HEK293 (cell line): ENCODE measurements at regions not wholly inside any gene's neighbourhood (a gene's known extent, or its start where the extent isn't known, plus 50 kb on each side); places are given as distances from the start of the nearest gene placed in this dataset.

Experiments
- CTCF ChIA-PET: fragments of 350-600 bp; formaldehyde crosslinking; extraction: SDS; loops from one replicate; lab custom pipeline; 2021; ENCODE audit warnings: antibody characterized with exemption; lab: Yijun Ruan, JAX
- POLR2A ChIA-PET: fragments of 300-600 bp; formaldehyde crosslinking; extraction: SDS; loops from one replicate; lab custom pipeline; 2020; ENCODE audit warnings: antibody characterized with exemption, inconsistent platforms; lab: Yijun Ruan, JAX
- H3K27ac ChIP-seq: fragments of 200-500 bp; sonication (Bioruptor generic); 2 replicates; pipeline ENCODE4 v1.5.1; 2014; ENCODE audit warnings: low read depth, low read length, control low read depth, inconsistent platforms; ENCODE audit errors: extremely low read depth
- H3K36me3 ChIP-seq, 2 experiments: fragments of 200-500 bp in 1 of 2; sonication (Bioruptor generic) in 1 of 2; 1 replicate in 1 of 2; 2 replicates in 1 of 2; pipeline ENCODE4 v1.5.1; 2014 to 2017; ENCODE audit warnings: inconsistent platforms in 2 of 2, low read length in 2 of 2; ENCODE audit not compliant: control insufficient read depth in 2 of 2, insufficient read depth in 1 of 2
- H3K4me1 ChIP-seq: fragments of 200-500 bp; sonication (Bioruptor generic); 2 replicates; pipeline ENCODE4 v1.5.1; 2014; ENCODE audit warnings: mild to moderate bottlenecking, low read length, inconsistent platforms; ENCODE audit not compliant: control insufficient read depth, insufficient read depth
- H3K4me3 ChIP-seq: 2 replicates; pipeline ENCODE4 v1.5.1; 2011; ENCODE audit warnings: low read depth, mild to moderate bottlenecking, control low read depth, low read length, moderate library complexity
- H3K9me3 ChIP-seq: fragments of 200-500 bp; sonication (Bioruptor generic); 2 replicates; pipeline ENCODE4 v1.5.1; 2014; ENCODE audit warnings: low read depth, low read length, inconsistent platforms; ENCODE audit not compliant: control insufficient read depth, insufficient read depth
- HOXA7 ChIP-seq: sonication (generic); formaldehyde crosslinking; IDR thresholded peaks from 2 replicates; pipeline ENCODE4 v1.8.1; 2022; ENCODE audit warnings: missing genetic modification reagents, borderline replicate concordance
- KLF16 ChIP-seq: fragments of 450-650 bp; formaldehyde crosslinking; IDR thresholded peaks from 2 replicates; pipeline ENCODE4 v1.5.1; 2017; ENCODE audit warnings: missing biosample characterization, missing genetic modification characterization
- MZF1 ChIP-seq: fragments of 450-650 bp; formaldehyde crosslinking; IDR thresholded peaks from 2 replicates; pipeline ENCODE4 v1.5.1; 2017; ENCODE audit warnings: missing biosample characterization, missing genetic modification characterization, borderline replicate concordance
- REPIN1 ChIP-seq: fragments of 450-650 bp; formaldehyde crosslinking; IDR thresholded peaks from 2 replicates; pipeline ENCODE4 v1.5.1; 2017; ENCODE audit warnings: missing biosample characterization, missing genetic modification characterization, low read depth
- YY1 ChIP-seq: fragments of 450-650 bp; formaldehyde crosslinking; IDR thresholded peaks from 2 replicates; pipeline ENCODE4 v1.5.1; 2018; ENCODE audit warnings: missing biosample characterization, missing genetic modification characterization
- ZBTB1 ChIP-seq: fragments of 450-650 bp; formaldehyde crosslinking; IDR thresholded peaks from 2 replicates; pipeline ENCODE4 v1.5.1; 2016; ENCODE audit warnings: missing biosample characterization, missing genetic modification characterization
- ZBTB49 ChIP-seq: fragments of 450-650 bp; formaldehyde crosslinking; IDR thresholded peaks from 2 replicates; pipeline ENCODE4 v1.5.1; 2016; ENCODE audit warnings: missing biosample characterization, missing genetic modification characterization, low read depth
- ZIC2 ChIP-seq: fragments of 450-650 bp; formaldehyde crosslinking; IDR thresholded peaks from 2 replicates; pipeline ENCODE4 v1.5.1; 2016; ENCODE audit warnings: missing biosample characterization, missing genetic modification characterization
- ZNF10 ChIP-seq: fragments of 450-650 bp; formaldehyde crosslinking; IDR thresholded peaks from 2 replicates; pipeline ENCODE4 v1.5.1; 2017; ENCODE audit warnings: missing biosample characterization, missing genetic modification characterization
- ZNF157 ChIP-seq: fragments of 450-650 bp; formaldehyde crosslinking; IDR thresholded peaks from 2 replicates; pipeline ENCODE4 v1.5.1; 2016; ENCODE audit warnings: missing biosample characterization, missing genetic modification characterization
- ZNF175 ChIP-seq: fragments of 450-650 bp; formaldehyde crosslinking; IDR thresholded peaks from 2 replicates; pipeline ENCODE4 v1.5.1; 2016; ENCODE audit warnings: missing biosample characterization, missing genetic modification characterization
- ZNF214 ChIP-seq: fragments of 450-650 bp; formaldehyde crosslinking; IDR thresholded peaks from 2 replicates; pipeline ENCODE4 v1.5.1; 2017; ENCODE audit warnings: missing biosample characterization, mild to moderate bottlenecking, missing genetic modification characterization, borderline replicate concordance
- ZNF571 ChIP-seq: fragments of 450-650 bp; formaldehyde crosslinking; IDR thresholded peaks from 2 replicates; pipeline ENCODE4 v1.5.0; 2017; ENCODE audit warnings: missing biosample characterization, missing genetic modification characterization
- ZNF600 ChIP-seq: fragments of 450-650 bp; formaldehyde crosslinking; IDR thresholded peaks from 2 replicates; pipeline ENCODE4 v1.5.1; 2016; ENCODE audit warnings: missing biosample characterization, missing genetic modification characterization
- ZNF626 ChIP-seq: fragments of 450-650 bp; sonication (Bioruptor Pico); formaldehyde crosslinking; IDR thresholded peaks from 2 replicates; pipeline ENCODE4 v1.5.1; 2018; ENCODE audit warnings: missing biosample characterization, missing genetic modification characterization, inconsistent platforms
- ZNF654 ChIP-seq: fragments of 450-650 bp; formaldehyde crosslinking; IDR thresholded peaks from 2 replicates; pipeline ENCODE4 v1.5.1; 2016; ENCODE audit warnings: low read depth, missing biosample characterization, missing genetic modification characterization
- ZNF76 ChIP-seq: fragments of 450-650 bp; formaldehyde crosslinking; IDR thresholded peaks from 2 replicates; pipeline ENCODE4; 2016; ENCODE audit warnings: low read depth, missing biosample characterization, missing genetic modification characterization, borderline replicate concordance
- ZNF791 ChIP-seq: fragments of 450-650 bp; formaldehyde crosslinking; IDR thresholded peaks from 2 replicates; pipeline ENCODE4 v1.5.1; 2016; ENCODE audit warnings: missing biosample characterization, missing genetic modification characterization
- TF ChIP-seq, protein P1 (sequence below): fragments of 450-650 bp; formaldehyde crosslinking; IDR thresholded peaks from 2 replicates; pipeline ENCODE4 v1.5.1; 2016; ENCODE audit warnings: missing biosample characterization, missing genetic modification characterization, borderline replicate concordance

- H3K4me1 ChIP-seq, result no peaks in the 10 kb centered on the region
- no peak overlapping the region for H3K27ac ChIP-seq
- no peaks in the 10 kb centered on the region for H3K36me3 ChIP-seq
- TF ChIP-seq ZNF654 (tag by site-specific recombination), result peak; percentile 46
- TF ChIP-seq REPIN1 (tag by site-specific recombination), result no peak
- TF ChIP-seq, all 188 proteins: peak for 1
- POLR2A ChIA-PET, result no interaction called here
- CTCF ChIA-PET, result interaction anchor here (0.5 to 1.0 kb wide), 10 partner anchors 9 to 442 kb away, joined by 3 to 5 read pairs (median 3); no protein-coding TSS in a partner anchor
- Histone ChIP-seq H3K9me3 (no peaks in the 10 kb centered on the region), H3K4me3 (no peak overlapping the region)
These were observed 425.9 kb downstream of the TMEM135 start for GRCh38 chr11:87463486-87464102.

DNA sequence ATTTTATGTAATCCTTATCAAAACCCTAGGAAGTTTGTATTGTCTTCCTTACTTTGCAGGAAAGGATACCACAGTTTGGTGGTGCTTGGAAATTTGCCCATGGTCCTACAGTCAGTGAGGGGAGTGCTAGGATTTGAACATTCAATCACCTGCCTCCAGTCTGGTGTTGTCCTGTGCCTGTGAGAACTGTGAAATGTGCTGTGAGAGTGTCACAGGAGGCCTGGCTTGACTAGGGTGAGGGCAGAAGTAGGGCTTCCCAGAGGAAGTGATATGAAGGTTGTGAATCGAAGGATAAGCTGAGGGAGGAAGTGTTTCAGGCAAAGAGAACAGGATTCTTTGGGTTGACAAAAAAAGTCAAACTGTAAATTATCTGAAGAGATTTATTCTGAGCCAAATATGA is 424.4 kb downstream of the TMEM135 start:
- Histone ChIP-seq H3K4me3 (no peak overlapping the region), H3K9me3 (no peaks in the 10 kb centered on the region), H3K36me3 (no peaks in the 10 kb centered on the region), H3K27ac (no peak overlapping the region), H3K4me1 (no peaks in the 10 kb centered on the region)
- ChIA-PET POLR2A (no interaction called here), CTCF (interaction anchor here (0.6 kb wide), 2 partner anchors 653 to 906 kb away, joined by 3 read pairs; no protein-coding TSS in a partner anchor)
- no peak for TF ChIP-seq ZNF175 (tag by site-specific recombination)
- TF ChIP-seq ZNF791 (tag by site-specific recombination), result no peak
- TF ChIP-seq ZBTB49, result no peak
- no peak for TF ChIP-seq ZNF600 (tag by site-specific recombination)
- TF ChIP-seq YY1 (tag by site-specific recombination), result no peak
- no peak for TF ChIP-seq ZNF157 (tag by site-specific recombination)
- TF ChIP-seq ZNF76, result no peak
- no peak for TF ChIP-seq ZNF10 (tag by site-specific recombination)
- TF ChIP-seq KLF16 (tag by site-specific recombination), result no peak
- no peak for TF ChIP-seq ZNF571 (tag by site-specific recombination)
- TF ChIP-seq ZNF214 (tag by site-specific recombination), result no peak
- no peak for TF ChIP-seq ZIC2 (tag by site-specific recombination)
- TF ChIP-seq HOXA7 (CRISPR knock-in tag), result no peak
- TF ChIP-seq ZBTB1, result no peak
- no peak for TF ChIP-seq MZF1 (tag by site-specific recombination)
- TF ChIP-seq, protein P1, sequence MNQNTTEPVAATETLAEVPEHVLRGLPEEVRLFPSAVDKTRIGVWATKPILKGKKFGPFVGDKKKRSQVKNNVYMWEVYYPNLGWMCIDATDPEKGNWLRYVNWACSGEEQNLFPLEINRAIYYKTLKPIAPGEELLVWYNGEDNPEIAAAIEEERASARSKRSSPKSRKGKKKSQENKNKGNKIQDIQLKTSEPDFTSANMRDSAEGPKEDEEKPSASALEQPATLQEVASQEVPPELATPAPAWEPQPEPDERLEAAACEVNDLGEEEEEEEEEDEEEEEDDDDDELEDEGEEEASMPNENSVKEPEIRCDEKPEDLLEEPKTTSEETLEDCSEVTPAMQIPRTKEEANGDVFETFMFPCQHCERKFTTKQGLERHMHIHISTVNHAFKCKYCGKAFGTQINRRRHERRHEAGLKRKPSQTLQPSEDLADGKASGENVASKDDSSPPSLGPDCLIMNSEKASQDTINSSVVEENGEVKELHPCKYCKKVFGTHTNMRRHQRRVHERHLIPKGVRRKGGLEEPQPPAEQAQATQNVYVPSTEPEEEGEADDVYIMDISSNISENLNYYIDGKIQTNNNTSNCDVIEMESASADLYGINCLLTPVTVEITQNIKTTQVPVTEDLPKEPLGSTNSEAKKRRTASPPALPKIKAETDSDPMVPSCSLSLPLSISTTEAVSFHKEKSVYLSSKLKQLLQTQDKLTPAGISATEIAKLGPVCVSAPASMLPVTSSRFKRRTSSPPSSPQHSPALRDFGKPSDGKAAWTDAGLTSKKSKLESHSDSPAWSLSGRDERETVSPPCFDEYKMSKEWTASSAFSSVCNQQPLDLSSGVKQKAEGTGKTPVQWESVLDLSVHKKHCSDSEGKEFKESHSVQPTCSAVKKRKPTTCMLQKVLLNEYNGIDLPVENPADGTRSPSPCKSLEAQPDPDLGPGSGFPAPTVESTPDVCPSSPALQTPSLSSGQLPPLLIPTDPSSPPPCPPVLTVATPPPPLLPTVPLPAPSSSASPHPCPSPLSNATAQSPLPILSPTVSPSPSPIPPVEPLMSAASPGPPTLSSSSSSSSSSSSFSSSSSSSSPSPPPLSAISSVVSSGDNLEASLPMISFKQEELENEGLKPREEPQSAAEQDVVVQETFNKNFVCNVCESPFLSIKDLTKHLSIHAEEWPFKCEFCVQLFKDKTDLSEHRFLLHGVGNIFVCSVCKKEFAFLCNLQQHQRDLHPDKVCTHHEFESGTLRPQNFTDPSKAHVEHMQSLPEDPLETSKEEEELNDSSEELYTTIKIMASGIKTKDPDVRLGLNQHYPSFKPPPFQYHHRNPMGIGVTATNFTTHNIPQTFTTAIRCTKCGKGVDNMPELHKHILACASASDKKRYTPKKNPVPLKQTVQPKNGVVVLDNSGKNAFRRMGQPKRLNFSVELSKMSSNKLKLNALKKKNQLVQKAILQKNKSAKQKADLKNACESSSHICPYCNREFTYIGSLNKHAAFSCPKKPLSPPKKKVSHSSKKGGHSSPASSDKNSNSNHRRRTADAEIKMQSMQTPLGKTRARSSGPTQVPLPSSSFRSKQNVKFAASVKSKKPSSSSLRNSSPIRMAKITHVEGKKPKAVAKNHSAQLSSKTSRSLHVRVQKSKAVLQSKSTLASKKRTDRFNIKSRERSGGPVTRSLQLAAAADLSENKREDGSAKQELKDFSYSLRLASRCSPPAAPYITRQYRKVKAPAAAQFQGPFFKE (tag by site-specific recombination), result no peak
- TF ChIP-seq ZNF626 (tag by site-specific recombination), result no peak
